ENCODE measurements at regions not wholly inside any gene's neighbourhood (a gene's known extent, or its start where the extent isn't known, plus 50 kb on each side); places are given as distances from the start of the nearest gene placed in this dataset.

- no peak for TF ChIP-seq CTCF (IDR thresholded peaks at IDR 0.05; ENCODE audit: insufficient read depth, low read depth, low read length)
- TF ChIP-seq EZH2 (IDR thresholded peaks at IDR 0.05; ENCODE audit: insufficient read depth, low read length): no peak
These were observed 242.7 kb upstream of the JUN start for GRCh38 chr1:59026472-59026948.

All from astrocyte (in vitro differentiated cells and primary cell).